Lower leg skin (tissue), 4 donors: ENCODE measurements at regions not wholly inside any gene's neighbourhood (a gene's known extent, or its start where the extent isn't known, plus 50 kb on each side); places are given as distances from the start of the nearest gene placed in this dataset.
"Not testable (repeated sequence)": the region's sequence is repeated elsewhere in the genome, so short reads cannot be mapped to it uniquely, and the experiment has no call there.

Experiments
- DNase-seq, 2 donors: peaks; one replicate each; pipeline ENCODE4 v3.0.0-alpha.2; 2019; ENCODE audit warnings: low spot score in 2 of 2
- H3K4me3 ChIP-seq: fragments of 200-600 bp; sonication (generic); 2 replicates; pipeline ENCODE4 v1.5.1; 2017; ENCODE audit warnings: mild to moderate bottlenecking, low read depth; ENCODE audit not compliant: poor library complexity, severe bottlenecking
- POLR2A ChIP-seq, 2 donors: fragments of 450-650 bp; IDR thresholded peaks; one replicate each; pipeline ENCODE4 v1.6.1; 2016 to 2017; ENCODE audit warnings: antibody characterized with exemption in 2 of 2, mild to moderate bottlenecking in 1 of 2, moderate library complexity in 1 of 2
- WGBS, 2 donors: methylation state at CpG; one replicate each; pipeline ENCODE4 v1.1.5; 2018; 5-methylcytosine and 5-hydroxymethylcytosine counted together
- intact Hi-C: fragments of 100-400 bp; cut with DNase I; formaldehyde crosslinking; loops from one replicate; pipeline ENCODE4 v1.15.0; 2023; ENCODE audit warnings: low total_unique reads
- TF ChIP-seq, protein P1 (sequence below), 3 donors: fragments of 450-650 bp; IDR thresholded peaks; one replicate each; pipeline ENCODE4 v1.5.1; 2016; ENCODE audit warnings: antibody characterized with exemption in 3 of 3, mild to moderate bottlenecking in 3 of 3, moderate library complexity in 2 of 3

GRCh38 chr7:119606297-119606696, 666.7 kb upstream of the KCND2 start:
- H3K4me3 ChIP-seq: no peak overlapping the region
- DNase-seq: no peak
- WGBS, 2 donors: 83 to 96% methylated on average over 1 of the region's 1 CpG
- TF ChIP-seq, protein P1, sequence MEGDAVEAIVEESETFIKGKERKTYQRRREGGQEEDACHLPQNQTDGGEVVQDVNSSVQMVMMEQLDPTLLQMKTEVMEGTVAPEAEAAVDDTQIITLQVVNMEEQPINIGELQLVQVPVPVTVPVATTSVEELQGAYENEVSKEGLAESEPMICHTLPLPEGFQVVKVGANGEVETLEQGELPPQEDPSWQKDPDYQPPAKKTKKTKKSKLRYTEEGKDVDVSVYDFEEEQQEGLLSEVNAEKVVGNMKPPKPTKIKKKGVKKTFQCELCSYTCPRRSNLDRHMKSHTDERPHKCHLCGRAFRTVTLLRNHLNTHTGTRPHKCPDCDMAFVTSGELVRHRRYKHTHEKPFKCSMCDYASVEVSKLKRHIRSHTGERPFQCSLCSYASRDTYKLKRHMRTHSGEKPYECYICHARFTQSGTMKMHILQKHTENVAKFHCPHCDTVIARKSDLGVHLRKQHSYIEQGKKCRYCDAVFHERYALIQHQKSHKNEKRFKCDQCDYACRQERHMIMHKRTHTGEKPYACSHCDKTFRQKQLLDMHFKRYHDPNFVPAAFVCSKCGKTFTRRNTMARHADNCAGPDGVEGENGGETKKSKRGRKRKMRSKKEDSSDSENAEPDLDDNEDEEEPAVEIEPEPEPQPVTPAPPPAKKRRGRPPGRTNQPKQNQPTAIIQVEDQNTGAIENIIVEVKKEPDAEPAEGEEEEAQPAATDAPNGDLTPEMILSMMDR (IDR thresholded peaks at IDR 0.05): no peak
- TF ChIP-seq POLR2A (IDR thresholded peaks at IDR 0.05): no peak
- intact Hi-C loops: no loop called here

- intact Hi-C loops: no loop called here
- no peak for TF ChIP-seq POLR2A (IDR thresholded peaks at IDR 0.05)
- TF ChIP-seq, protein P1 (IDR thresholded peaks at IDR 0.05): no peak
- no peak overlapping the region for H3K4me3 ChIP-seq
- DNase-seq: no peak
- WGBS, 2 donors: 70 to 79% methylated on average over 4 of the region's 4 CpGs
These were observed 652.2 kb upstream of the KCND2 start for GRCh38 chr7:119620769-119621168.

DNA sequence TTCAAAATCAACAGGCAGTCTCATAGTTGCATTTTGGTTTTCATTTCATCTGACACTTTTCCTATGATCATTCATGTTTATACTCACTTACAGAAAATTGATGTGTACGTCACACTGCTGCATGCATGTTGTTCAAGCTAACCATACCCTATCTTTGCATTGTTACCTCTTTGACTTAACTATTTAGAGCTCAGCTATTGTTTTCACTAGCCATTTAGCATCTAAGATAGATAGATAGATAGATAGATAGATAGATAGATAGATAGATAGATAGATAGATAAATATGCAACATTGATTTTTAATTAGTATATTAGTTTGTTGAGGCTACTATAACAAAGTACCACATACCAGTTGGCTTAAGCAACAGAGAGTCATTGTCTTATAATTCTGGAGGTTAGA, 649.5 kb upstream of the KCND2 start:
- DNase-seq: no peak
- intact Hi-C loops: no loop called here
- no peak overlapping the region for H3K4me3 ChIP-seq
- 80 to 88% methylated on average over 1 of the region's 1 CpG for WGBS, 2 donors
- TF ChIP-seq POLR2A (IDR thresholded peaks at IDR 0.05): no peak
- TF ChIP-seq, protein P1 (IDR thresholded peaks at IDR 0.05): no peak

DNA sequence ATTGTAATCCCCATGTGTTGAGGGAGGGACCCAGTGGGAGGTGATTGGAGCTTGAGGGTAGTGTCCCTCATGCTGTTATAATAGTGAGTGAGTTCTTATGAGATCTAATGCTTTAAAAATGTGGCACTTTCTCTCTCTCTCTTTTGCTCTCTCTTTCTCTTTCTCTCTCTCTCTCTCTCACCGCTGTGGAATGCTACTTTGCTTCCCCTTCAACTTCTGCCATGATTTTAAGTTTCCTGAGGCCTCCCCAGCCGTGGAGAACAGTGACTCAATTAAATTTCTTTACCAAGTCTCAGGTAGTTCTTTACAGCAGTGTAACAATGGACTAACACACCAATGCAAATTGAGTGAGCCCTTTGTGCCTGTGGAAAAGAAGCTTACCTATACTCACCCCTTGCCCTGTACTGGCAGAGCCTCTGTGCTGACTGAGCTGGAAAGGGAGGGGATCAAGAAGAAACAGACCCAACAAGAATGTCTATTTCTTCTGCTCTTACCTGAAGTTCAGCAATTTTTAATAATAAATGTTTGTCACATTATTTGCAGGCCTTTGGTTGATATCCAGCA, 642.5 kb upstream of the KCND2 start:
- no peak for DNase-seq
- WGBS, 2 donors: 43 to 48% methylated on average over 2 of the region's 2 CpGs
- TF ChIP-seq, protein P1 (IDR thresholded peaks at IDR 0.05): no peak
- intact Hi-C loops: no loop called here
- H3K4me3 ChIP-seq: no peak overlapping the region

- DNase-seq, H3K4me3 ChIP-seq, intact Hi-C loops: not testable (repeated sequence)
- 90 to 91% methylated on average over 2 of the region's 2 CpGs for WGBS, 2 donors
These were observed 639.2 kb upstream of the KCND2 start for GRCh38 chr7:119633812-119634211.

DNA sequence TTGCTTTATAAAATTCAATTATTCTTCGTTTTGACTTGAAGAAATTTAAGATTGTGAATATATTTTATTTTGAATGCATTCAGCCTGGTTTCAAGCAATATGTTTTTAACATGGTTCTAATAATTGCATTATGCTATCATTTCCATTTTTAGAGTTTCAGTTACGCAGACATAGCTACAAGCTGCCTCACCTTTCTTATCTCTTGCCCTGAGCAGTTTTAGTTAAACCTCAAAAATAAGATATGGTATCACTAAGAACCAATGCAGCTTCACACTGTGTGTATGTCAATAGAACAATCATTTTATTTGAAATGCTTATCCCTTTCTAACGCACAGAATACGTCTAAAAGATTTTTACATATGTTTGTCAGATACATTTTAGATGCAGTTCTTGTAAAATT, 632.6 kb upstream of the KCND2 start:
- intact Hi-C loops: no loop called here
- DNase-seq: no peak
- WGBS, 2 donors: 74 to 75% methylated on average over 4 of the region's 4 CpGs
- H3K4me3 ChIP-seq: no peak overlapping the region
- no peak for TF ChIP-seq POLR2A (IDR thresholded peaks at IDR 0.05)
- TF ChIP-seq, protein P1 (IDR thresholded peaks at IDR 0.05): no peak
